Liver (tissue), 8 donors: ENCODE measurements at regions not wholly inside any gene's neighbourhood (a gene's known extent, or its start where the extent isn't known, plus 50 kb on each side); places are given as distances from the start of the nearest gene placed in this dataset.
"Not testable (repeated sequence)": the region's sequence is repeated elsewhere in the genome, so short reads cannot be mapped to it uniquely, and the experiment has no call there.

Source experiments
- DNase-seq: peaks from one replicate; pipeline ENCODE4 v3.0.0-alpha.2; 2017; ENCODE audit warnings: low spot score
- H3K27ac ChIP-seq, 2 donors: one replicate each; pipeline ENCODE4 v1.7.0; 2013; ENCODE audit warnings: inconsistent platforms in 2 of 2, low read length in 2 of 2, control low read depth in 1 of 2, low read depth in 1 of 2, mild to moderate bottlenecking in 1 of 2
- H3K27me3 ChIP-seq, 4 donors: one replicate each; pipeline versions ENCODE4 v1.6.1 to v1.7.0; 2013; ENCODE audit warnings: low read length in 3 of 4, inconsistent platforms in 1 of 4, mild to moderate bottlenecking in 1 of 4, moderate library complexity in 1 of 4; ENCODE audit not compliant: control insufficient read depth in 4 of 4, insufficient read depth in 4 of 4
- H3K36me3 ChIP-seq, 4 donors: one replicate each; pipeline versions ENCODE4 v1.6.1 to v1.7.0; 2013; ENCODE audit warnings: low read length in 3 of 4, mild to moderate bottlenecking in 3 of 4, low read depth in 1 of 4, moderate library complexity in 1 of 4; ENCODE audit not compliant: control insufficient read depth in 4 of 4, insufficient read depth in 3 of 4
- H3K4me1 ChIP-seq, 4 donors: one replicate each; pipeline versions ENCODE4 v1.6.1 to v1.7.0; 2013; ENCODE audit warnings: low read length in 3 of 4, mild to moderate bottlenecking in 3 of 4, moderate library complexity in 1 of 4; ENCODE audit not compliant: control insufficient read depth in 4 of 4, insufficient read depth in 4 of 4
- H3K4me3 ChIP-seq, 3 donors: one replicate each; pipeline versions ENCODE4 v1.6.1 to v1.7.0; 2013; ENCODE audit warnings: low read length in 3 of 3, control low read depth in 1 of 3, low read depth in 1 of 3, mild to moderate bottlenecking in 1 of 3
- H3K9ac ChIP-seq, 2 donors: one replicate each; pipeline ENCODE4 v1.7.0; 2013; ENCODE audit warnings: low read length in 2 of 2, mild to moderate bottlenecking in 2 of 2, moderate library complexity in 2 of 2, control low read depth in 1 of 2, low read depth in 1 of 2
- H3K9me3 ChIP-seq, 4 donors: one replicate each; pipeline versions ENCODE4 v1.6.1 to v1.7.0; 2013; ENCODE audit warnings: low read length in 3 of 4; ENCODE audit not compliant: control insufficient read depth in 4 of 4
- ATF3 ChIP-seq: IDR thresholded peaks from 2 replicates; pipeline ENCODE4 v1.6.1; 2016; ENCODE audit warnings: antibody characterized with exemption
- CTCF ChIP-seq: fragments of 150-350 bp; IDR thresholded peaks from 2 replicates; pipeline ENCODE4 v1.5.1; 2017; ENCODE audit warnings: improper control_type of control experiment, low read depth, low read length; ENCODE audit not compliant: missing input control
- EGR1 ChIP-seq, 2 donors: IDR thresholded peaks; 2 replicates each; pipeline ENCODE4 v1.6.1; 2016 to 2018; ENCODE audit warnings: antibody characterized with exemption in 2 of 2, low read depth in 2 of 2
- FOXA1 ChIP-seq: IDR thresholded peaks from 2 replicates; pipeline ENCODE4 v1.6.1; 2016; ENCODE audit warnings: antibody characterized with exemption
- GABPA ChIP-seq, 2 donors: IDR thresholded peaks in 1 of 2; conservative IDR thresholded peaks in 1 of 2; 2 replicates each; pipeline ENCODE4 v1.6.1; 2016; ENCODE audit warnings: antibody characterized with exemption in 2 of 2, mild to moderate bottlenecking in 1 of 2, moderate library complexity in 1 of 2
- HNF4A ChIP-seq, 2 donors: conservative IDR thresholded peaks; 2 replicates each; pipeline ENCODE4 v1.6.1; 2016; ENCODE audit warnings: antibody characterized with exemption in 2 of 2, mild to moderate bottlenecking in 2 of 2
- HNF4G ChIP-seq: IDR thresholded peaks from 2 replicates; pipeline ENCODE4 v1.6.1; 2016; ENCODE audit warnings: antibody characterized with exemption
- JUND ChIP-seq, 2 donors: IDR thresholded peaks; 2 replicates each; pipeline ENCODE4 v1.6.1; 2016; ENCODE audit warnings: antibody characterized with exemption in 2 of 2
- MAX ChIP-seq: IDR thresholded peaks from 2 replicates; pipeline ENCODE4 v1.6.1; 2016; ENCODE audit warnings: antibody characterized with exemption
- NR2F2 ChIP-seq: IDR thresholded peaks from 2 replicates; pipeline ENCODE4 v1.6.1; 2016; ENCODE audit warnings: antibody characterized with exemption
- RAD21 ChIP-seq, 2 donors: IDR thresholded peaks; 2 replicates each; pipeline ENCODE4 v1.6.1; 2016; ENCODE audit warnings: antibody characterized with exemption in 2 of 2, mild to moderate bottlenecking in 2 of 2
- REST ChIP-seq: IDR thresholded peaks from 2 replicates; pipeline ENCODE4 v1.6.1; 2016; ENCODE audit warnings: antibody characterized with exemption, mild to moderate bottlenecking
- RXRA ChIP-seq, 2 donors: IDR thresholded peaks; 2 replicates each; pipeline ENCODE4 v1.6.1; 2017 to 2018; ENCODE audit warnings: antibody characterized with exemption in 2 of 2, mild to moderate bottlenecking in 1 of 2
- SP1 ChIP-seq: IDR thresholded peaks from 2 replicates; pipeline ENCODE4 v1.6.1; 2018; ENCODE audit warnings: antibody characterized with exemption, mild to moderate bottlenecking
- YY1 ChIP-seq: IDR thresholded peaks from 2 replicates; pipeline ENCODE4 v1.6.1; 2016; ENCODE audit warnings: antibody characterized with exemption, mild to moderate bottlenecking
- ZBTB33 ChIP-seq: IDR thresholded peaks from 2 replicates; pipeline ENCODE4 v1.6.1; 2016; ENCODE audit warnings: antibody characterized with exemption
- WGBS: extraction: QIAGEN DNeasy Blood & Tissue Kit; methylation state at CpG from one replicate; pipeline ENCODE4 v1.1.7; 2013; 5-methylcytosine and 5-hydroxymethylcytosine counted together
- donor health status: healthy.
- donor health status: healthy.
- donor health status: healthy.
- donor health status: healthy.
- donor health status: healthy.

GRCh38 chr21:41611966-41612606 is 104.1 kb upstream of the TMPRSS2 start:
- no peaks in the 10 kb centered on the region for H3K9me3 ChIP-seq

GRCh38 chr21:41611441-41611840 is 103.5 kb upstream of the TMPRSS2 start:
- Histone ChIP-seq H3K9ac (no peak overlapping the region), H3K27ac (no peak overlapping the region), H3K9me3 (no peaks in the 10 kb centered on the region), H3K4me1 (peaks cover 0 to 4% (median 0%) of the 10 kb centered on the region in 4 donors), H3K4me3 (no peak overlapping the region), H3K36me3 (no peaks in the 10 kb centered on the region), H3K27me3 (no peaks in the 10 kb centered on the region)
- TF ChIP-seq REST: no peak
- TF ChIP-seq RXRA (IDR thresholded peaks at IDR 0.05): no peak
- no peak for TF ChIP-seq MAX
- TF ChIP-seq FOXA1: no peak
- TF ChIP-seq YY1: no peak
- TF ChIP-seq EGR1 (IDR thresholded peaks at IDR 0.05; ENCODE audit: low read depth in 2 of 2): no peak
- no peak for TF ChIP-seq HNF4A (conservative IDR thresholded peaks at IDR 0.05)
- no peak for TF ChIP-seq RAD21 (IDR thresholded peaks at IDR 0.05)
- TF ChIP-seq GABPA (IDR thresholded peaks at IDR 0.05 in 1 of 2, conservative IDR thresholded peaks at IDR 0.05 in 1 of 2): no peak
- TF ChIP-seq ZBTB33: no peak
- no peak for TF ChIP-seq ATF3
- TF ChIP-seq NR2F2: no peak
- no peak for TF ChIP-seq HNF4G
- no peak for TF ChIP-seq JUND (IDR thresholded peaks at IDR 0.05)
- TF ChIP-seq SP1: no peak
- WGBS: 75% methylated on average over 5 of the region's 5 CpGs
- no peak for DNase-seq

More at GRCh38 chr21:41611966-41612606, 104.1 kb upstream of the TMPRSS2 start:
- H3K4me1 ChIP-seq: peaks cover 0 to 4% (median 0%) of the 10 kb centered on the region in 4 donors
- DNase-seq: no peak
- peak; percentile 12 for TF ChIP-seq CTCF
- TF ChIP-seq RXRA (IDR thresholded peaks at IDR 0.05): no peak
- no peak for TF ChIP-seq RAD21 (IDR thresholded peaks at IDR 0.05)
- no peak for TF ChIP-seq YY1
- TF ChIP-seq ATF3: no peak
- no peaks in the 10 kb centered on the region for H3K36me3 ChIP-seq
- H3K9ac ChIP-seq: no peak overlapping the region
- H3K27me3 ChIP-seq: no peaks in the 10 kb centered on the region
- no peak overlapping the region for H3K27ac ChIP-seq
- H3K4me3 ChIP-seq: no peak overlapping the region
- WGBS: 35% methylated on average over 10 of the region's 10 CpGs

GRCh38 chr21:41610840-41611115 is 102.8 kb upstream of the TMPRSS2 start:
- H3K9ac ChIP-seq, DNase-seq, H3K27me3 ChIP-seq, H3K4me3 ChIP-seq, H3K4me1 ChIP-seq, H3K36me3 ChIP-seq, H3K27ac ChIP-seq, H3K9me3 ChIP-seq: not testable (repeated sequence)
- WGBS: 82% methylated on average over 12 of the region's 12 CpGs
